GM23248 (cell line): ENCODE measurements at regions not wholly inside any gene's neighbourhood (a gene's known extent, or its start where the extent isn't known, plus 50 kb on each side); places are given as distances from the start of the nearest gene placed in this dataset.
"Not testable (repeated sequence)": the region's sequence is repeated elsewhere in the genome, so short reads cannot be mapped to it uniquely, and the experiment has no call there.

Experiments used
- EZH2 ChIP-seq: fragments of 200-600 bp; sonication (generic); IDR thresholded peaks from 2 replicates; pipeline ENCODE4 v1.6.1; 2018; ENCODE audit warnings: antibody characterized with exemption, mild to moderate bottlenecking; ENCODE audit not compliant: insufficient read depth, poor library complexity, severe bottlenecking
- EZH2phosphoT487 ChIP-seq: fragments of 200-600 bp; sonication (generic); IDR thresholded peaks from 2 replicates; pipeline ENCODE4 v1.6.1; 2018; ENCODE audit warnings: antibody characterized with exemption, moderate library complexity, mild to moderate bottlenecking, low read depth; ENCODE audit not compliant: insufficient read depth

DNA sequence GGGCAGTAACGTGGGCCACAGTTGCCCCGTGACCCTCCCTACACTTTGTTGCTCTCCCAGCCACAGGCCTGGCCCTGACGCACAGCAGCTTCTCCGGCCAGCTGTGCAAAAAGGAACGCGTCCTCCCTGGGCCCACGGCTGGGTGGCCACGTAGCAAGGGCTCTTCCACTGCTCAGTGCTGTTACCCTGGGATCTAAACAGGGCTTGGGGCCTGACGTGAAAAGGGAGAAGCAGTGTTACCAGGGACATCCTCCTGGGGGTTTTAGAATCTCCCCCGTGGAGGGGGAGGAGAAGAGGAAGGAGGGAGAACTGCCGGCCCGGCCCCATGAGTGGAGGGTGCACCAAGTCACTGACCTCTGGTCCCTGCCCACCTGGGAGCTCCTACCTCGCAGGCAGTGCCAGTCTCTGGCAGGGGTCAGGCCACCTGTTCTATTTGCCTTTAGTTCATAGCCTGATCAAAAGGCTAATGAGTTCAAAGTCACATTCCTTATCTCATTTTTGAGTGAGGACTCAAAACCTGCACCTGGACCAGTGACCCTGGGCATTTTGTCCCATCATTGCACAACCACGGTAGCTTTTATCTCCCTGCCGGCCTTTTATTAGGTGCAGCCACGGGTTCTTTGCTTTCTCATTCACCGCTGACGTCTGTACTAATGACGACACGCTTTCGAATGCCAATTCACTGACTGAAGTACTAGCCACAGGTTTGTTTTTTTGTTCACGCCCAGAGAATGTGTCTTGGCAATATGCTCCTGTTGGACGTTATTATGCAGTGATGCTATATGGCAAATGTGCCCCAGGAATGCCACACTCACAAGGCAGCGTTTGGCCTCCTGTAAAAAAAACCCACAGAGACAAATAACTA is 4424.6 kb upstream of the TPTE start:
- TF ChIP-seq EZH2, EZH2phosphoT487: not testable (repeated sequence)
